Endothelial cell of hepatic sinusoid (primary cell): ENCODE measurements at regions not wholly inside any gene's neighbourhood (a gene's known extent, or its start where the extent isn't known, plus 50 kb on each side); places are given as distances from the start of the nearest gene placed in this dataset.
"Not testable (repeated sequence)": the region's sequence is repeated elsewhere in the genome, so short reads cannot be mapped to it uniquely, and the experiment has no call there.

Experiments
- in situ Hi-C: cut with HindIII; loops from 2 replicates; pipeline ENCODE4 v1.10.0; 2017; ENCODE audit warnings: low sequenced_read_pairs

DNA sequence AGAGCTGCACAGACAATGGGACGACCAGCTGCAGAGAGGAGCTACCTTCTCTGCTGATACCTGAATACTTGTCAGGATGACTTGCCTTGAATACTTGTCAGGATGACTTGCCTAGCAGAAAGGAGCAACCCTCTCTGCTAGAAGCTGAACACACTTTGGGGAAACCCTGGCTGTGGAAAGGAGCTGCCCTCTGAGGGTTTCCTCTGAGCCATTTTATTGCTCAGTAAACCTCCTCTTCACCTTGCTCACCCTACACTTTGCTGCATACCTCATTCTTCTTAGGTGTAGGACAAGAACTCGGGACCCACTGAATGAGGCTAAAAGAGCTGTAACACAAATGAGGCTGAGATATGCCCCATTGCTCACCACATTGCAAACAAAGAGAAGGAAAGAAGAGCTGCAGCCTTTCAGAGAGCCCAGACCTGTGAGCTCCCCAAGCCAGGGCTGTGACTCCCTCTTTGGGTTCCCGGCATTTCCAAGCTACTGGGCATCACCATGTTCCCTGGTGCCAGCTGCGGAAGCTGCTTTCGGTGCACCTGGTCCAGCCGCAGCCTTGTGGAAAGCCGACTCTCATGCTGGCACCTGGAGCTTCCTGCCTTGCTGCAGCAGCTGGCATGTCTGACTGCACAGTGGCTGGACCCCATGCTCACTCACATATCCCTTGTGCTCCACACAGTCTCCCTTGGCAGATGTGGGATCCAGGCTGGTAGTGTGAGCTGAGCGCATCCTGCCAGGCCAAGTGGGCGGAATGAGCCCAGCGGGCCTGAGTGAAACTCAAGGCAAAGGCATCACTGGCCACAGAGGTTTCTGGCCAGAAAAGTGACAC is 106.7 kb upstream of the AHI1 start:
- in situ Hi-C loops: no loop called here

DNA sequence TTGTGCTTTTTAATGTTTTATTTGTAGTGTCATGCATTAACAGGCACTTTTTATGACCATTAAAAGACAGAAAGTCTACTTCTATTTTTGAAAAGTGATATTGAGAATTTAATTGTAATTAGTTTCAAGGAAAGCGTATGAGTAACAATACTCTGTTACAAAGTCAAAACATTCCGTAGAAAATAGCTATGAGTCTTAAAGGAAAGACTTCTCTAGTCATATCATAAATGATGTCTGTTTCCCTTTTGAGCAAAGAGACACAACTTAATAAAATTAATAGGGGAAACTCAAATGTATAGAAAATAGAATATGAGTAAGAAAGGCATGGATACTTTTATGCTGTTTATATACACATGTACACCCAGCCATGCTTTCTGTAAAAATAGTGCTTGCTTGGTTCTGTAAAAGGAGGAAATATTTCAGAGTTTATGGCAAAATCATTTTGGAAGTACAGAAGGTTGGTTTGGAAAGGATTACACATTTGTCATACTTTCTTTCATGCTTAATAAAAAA is 107.8 kb upstream of the AHI1 start:
- in situ Hi-C loops: no loop called here

DNA sequence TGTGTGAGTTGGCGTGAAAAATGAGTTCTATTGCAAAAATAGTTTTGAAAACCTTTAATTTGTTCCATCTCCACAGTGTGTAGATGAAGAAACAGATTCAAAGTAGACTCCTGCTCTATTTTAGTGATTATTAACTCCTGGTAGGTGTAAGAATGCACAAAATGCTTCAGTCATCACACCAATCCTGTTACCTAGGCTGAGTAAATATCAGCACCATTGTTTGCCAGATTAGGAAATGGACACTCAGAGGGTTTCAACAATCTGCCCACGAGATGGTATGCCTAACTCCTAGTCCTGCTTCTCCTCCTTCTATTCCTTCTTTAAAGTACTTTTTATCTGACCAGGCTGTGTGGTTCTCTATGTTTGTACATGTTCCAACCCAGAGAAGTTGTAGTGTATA is 108.9 kb upstream of the AHI1 start:
- in situ Hi-C loops: no loop called here

DNA sequence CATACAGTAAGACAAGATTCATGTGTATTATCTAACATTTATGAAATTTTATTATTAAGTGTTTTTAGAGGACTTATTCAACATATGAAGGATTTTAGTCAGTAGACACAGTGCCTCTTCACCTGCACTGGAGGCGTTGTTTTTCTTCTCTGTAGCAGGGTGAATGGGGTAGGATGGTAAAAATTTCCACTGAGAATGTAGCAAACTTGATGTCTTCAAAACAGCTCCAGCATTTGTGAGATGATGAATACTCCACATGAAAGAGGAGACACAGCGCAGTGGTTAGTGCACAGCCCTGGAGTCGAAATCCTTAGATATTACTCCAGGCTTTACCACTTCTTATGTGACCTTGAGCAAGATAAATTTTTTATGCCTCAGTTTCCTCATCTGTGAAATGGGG is 110.5 kb upstream of the AHI1 start:
- in situ Hi-C loops: no loop called here

DNA sequence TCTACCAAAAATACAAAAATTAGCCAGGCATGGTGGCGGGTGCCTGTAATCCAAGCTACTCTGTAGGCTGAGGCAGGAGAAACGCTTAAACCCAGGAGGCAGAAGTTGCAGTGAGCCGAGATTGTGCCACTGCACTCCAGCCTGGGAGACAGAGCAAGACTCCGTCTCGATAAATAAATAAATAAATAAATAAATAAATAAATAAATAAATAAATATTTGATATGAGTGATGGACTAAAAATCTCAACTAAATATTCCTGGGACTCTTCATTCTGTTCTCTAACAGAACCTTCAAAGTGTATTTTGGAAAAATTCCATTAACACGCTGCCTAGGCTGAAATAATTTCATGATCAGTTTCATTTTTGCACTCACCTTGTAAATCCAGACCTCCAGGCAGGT is 112.7 kb upstream of the AHI1 start:
- in situ Hi-C loops: not testable (repeated sequence)

DNA sequence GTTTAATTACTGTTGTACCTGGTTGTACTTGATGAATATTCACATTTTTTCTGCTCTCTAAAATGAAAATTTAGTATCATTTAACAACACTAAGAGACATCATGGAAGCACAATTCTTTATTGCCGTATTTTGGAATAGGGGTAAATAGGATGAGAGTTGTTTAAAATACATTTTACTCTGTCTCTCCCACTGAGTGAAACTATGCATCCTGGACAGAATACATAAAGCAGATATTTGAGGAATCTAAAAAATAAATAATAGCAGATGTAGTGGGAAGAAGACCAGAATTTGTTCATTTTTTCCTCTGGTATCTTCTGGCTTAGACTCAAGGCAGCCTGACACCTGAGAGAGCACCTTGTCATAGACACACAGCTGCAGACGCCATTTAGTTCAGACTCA is 119.1 kb upstream of the AHI1 start:
- in situ Hi-C loops: no loop called here

DNA sequence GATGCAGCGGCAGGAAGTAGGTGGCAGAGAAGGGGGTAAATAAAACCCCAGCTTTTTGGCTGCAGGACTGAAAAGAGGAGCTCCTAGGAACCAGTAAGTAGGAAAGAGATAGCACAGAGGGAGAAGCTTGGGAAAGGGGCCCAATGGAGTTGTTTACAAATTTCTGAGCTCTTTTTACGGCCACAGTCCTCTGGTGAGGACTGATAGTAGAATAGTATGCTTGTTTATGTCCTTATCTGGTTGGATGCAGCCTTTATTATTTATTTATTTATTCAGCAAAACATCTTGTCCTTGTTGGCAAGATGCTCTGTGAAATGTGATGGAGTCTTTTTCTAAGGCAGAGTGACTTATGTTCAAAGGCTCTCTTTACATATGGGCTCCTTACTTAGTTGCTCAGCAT is 119.7 kb upstream of the AHI1 start:
- in situ Hi-C loops: no loop called here

DNA sequence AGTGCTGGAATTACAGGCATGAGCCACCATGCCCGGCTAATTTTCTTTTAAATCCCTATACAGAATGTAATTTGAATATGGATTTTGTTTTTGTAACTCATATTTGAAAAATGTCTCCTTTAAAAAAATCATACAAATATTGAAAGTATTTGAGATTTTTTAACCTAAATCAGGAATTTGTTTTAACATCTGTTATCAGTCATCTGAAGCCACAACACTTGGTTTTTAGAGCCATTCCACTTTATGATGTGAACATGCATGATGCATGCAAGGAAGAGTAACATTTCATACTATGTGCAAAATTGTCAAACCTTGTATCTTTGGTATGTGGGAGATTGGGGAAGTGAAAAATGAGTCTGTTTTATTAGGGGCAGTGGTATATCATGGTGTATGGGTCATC is 124.5 kb upstream of the AHI1 start:
- in situ Hi-C loops: no loop called here

DNA sequence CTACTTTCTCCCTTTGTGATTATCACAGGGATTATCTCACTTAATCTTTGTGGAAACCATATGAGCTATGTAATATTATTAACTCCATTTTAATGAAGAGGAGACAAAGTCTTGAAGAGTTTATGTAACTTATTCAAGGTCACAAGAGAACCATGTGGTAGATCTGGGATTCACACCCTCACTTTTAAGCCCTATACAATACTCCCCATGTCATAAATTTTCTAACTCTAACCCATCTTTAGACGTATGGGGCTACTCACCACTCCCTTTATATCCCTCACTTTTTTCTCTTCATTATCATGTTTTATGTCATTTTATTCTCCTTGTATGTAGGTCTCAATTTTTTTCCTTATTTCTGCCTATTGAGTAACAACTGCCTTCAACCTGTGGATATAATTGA is 126.4 kb upstream of the AHI1 start:
- in situ Hi-C loops: no loop called here

DNA sequence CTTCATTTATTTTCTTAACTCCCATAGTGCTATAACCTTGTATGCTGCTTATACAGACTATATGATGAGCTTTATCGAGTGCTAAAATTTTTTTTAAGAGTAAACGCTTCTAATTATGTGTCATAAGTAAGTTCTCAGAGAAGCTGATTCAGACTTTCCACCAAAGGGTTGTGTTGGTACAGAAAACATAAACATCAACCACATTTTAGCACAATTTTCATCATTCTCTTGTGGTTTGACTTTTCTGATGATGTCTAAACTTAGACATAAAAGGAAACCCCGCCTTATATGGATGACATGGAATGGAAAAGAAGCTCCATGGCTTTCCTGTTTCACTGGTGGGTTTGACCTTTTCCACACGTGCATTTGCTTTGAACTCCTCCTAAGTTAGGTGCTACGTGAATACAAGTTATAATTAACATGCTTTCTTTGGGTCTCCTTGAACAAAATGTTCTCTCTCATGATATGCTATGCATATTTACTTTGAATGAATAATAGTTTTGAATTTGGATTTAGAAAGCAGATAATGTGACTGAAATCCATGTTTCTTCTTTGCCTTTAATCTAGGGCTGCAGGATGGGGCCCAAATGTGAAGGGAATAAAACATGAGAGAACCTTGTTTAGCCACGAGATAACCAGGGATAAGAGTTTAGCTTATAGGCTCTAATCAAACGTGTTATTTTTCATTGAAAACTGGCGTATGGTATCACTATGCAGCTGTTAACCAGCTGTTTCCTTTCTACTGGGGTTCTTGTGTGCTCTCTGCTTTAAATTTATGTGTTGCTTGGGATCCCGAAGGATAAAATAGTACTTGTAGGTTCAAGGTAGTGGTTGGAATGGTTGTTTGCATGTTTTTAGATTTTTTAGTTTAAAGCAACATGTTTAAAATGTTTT is 127.1 kb upstream of the AHI1 start:
- in situ Hi-C loops: no loop called here

DNA sequence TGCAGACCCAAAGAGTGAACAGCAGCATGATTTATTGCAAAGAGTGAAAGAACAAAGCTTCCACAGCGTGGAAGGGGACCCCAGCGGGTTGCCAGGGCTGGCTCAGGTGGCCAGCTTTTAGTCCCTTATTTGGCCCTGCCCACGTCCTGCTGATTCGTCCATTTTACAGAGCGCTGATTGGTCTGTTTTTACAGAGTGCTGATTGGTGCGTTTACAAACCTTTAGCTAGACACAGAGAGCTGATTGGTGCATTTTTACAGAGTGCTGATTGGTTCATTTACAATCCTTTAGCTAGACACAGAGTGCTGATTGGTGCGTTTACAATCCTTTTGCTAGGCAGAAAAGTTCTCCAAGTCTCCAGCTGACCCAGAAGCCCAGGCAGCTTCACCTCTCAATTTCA is 128.5 kb upstream of the AHI1 start:
- in situ Hi-C loops: not testable (repeated sequence)

DNA sequence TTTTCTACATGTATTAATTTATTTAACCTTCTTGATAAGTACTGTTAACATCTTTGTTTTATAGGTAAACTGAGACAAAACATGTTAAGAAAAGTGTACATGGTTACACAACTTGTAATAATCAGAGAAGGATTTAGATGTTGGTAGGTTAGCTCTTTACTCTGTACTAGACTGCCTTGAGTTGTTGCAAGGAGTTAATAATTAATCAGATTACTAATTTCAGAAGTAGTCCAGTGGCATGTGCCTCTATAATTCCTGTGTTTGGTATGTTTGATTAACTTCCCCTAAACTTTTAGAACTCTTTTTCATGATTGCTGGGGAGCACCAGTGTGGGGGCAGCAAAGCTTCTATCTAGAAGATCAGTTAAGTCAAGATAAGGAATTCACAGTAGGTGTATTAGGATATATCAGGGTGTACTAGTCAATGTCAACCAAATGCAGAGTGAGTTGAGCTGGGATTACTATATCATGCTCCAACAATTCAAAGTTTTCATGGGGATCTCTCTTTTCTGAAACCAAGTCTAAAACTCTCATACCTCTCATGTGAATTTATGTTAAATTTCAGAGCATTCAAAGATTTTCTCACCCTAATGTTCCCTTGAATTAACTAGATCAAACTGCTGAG is 129.7 kb upstream of the AHI1 start:
- in situ Hi-C loops: no loop called here

DNA sequence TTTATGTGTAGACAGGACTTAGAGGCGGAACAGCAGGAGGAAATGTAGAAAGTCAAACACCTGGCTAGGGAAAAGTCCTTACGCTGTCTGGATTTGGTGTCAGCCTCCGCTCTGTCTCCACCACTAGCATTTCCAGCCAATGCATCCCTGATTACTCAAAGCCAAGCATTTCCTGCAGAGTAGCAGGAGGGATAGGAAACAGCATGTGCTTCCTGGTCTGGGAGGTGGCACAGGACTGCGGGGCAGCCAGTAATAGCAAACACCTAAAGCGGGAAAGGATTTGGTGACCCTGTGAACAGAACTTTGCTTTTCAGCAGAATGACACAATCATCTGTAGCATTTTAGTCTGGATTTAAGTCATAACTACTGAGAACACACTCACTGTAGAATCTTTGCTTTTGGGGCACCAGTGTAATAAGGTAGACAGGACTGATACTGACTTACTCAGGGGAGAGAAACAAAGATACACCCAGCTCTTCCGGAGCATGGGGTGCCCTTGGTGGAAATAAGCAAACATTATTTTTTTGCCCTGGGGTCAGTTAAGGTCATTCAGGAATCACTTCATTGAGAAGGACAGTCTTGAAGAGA is 133.3 kb upstream of the AHI1 start:
- in situ Hi-C loops: no loop called here

DNA sequence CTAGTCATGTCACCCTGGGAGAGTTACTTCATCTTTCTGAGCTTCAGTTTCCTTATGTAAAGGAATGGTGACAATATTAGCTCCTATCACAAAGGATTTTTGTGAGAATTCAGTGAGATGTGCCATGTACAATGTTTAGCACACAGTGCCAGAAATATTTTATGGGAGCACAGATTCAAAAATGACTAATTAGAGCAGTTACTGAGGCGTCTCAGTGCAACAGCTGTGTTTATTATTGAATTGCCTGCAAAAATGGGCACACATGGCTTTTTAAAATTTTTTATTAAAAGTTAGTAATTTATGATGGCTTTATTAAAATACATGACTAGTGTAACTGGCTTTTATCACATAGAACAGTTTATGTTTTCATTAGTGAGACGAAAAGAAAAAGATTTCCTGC is 134.3 kb upstream of the AHI1 start:
- in situ Hi-C loops: no loop called here

DNA sequence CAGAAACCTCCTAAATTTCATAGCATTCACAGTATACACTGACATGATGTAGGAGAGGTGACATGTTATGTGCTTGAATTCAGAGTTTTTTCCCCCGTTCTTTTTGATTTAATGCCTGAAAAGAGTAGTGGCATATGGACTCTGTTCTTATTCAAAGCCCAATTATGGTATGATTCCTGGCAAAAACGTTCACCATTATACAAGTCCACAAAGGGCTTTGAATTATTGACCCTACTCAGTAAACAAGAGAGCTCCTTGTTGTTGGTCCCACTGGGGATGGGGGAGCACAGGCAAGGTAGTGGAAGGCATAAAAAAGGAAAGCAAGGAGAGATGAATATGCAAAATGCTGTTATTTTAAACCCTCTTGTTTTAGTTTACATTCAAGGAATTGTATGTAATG is 136.0 kb upstream of the AHI1 start:
- in situ Hi-C loops: no loop called here

DNA sequence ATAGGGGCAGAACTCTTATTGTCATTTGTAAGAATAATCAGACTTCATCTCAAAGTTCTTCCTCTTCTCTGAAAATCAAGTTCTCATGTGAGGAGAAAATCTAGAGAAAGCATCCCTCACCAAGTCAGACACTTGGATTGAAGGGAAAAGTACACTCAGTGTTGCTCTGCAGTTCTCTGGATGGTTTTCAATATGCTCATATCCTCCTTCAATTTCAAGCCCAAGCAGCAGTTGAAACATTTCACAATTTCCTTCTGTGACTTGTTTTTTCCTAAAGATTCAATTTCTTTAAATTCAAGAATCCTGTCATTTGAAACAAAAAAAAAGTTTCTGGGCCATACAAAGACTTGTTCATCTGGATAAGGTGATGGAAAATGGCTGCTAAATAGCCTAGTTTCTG is 140.2 kb upstream of the AHI1 start:
- in situ Hi-C loops: no loop called here

DNA sequence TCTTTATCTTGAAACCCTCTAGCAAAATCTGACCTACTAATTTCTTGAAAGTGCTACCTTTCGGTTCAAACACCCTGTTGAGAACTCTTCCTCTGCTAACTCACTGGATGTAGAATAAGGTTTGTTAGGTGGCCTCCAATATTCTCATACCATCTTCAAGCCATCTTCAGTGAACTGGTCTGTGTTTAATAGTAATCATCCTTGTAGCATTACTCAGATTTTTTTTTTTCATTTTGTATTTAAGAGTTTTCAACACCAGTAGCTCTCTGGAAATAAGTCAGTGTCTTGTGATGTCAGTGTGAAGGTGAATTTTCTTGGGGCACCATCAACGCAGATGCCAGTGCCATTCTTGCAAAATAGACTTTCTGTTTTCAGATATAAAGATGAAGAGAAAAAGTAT is 140.6 kb upstream of the AHI1 start:
- in situ Hi-C loops: no loop called here

DNA sequence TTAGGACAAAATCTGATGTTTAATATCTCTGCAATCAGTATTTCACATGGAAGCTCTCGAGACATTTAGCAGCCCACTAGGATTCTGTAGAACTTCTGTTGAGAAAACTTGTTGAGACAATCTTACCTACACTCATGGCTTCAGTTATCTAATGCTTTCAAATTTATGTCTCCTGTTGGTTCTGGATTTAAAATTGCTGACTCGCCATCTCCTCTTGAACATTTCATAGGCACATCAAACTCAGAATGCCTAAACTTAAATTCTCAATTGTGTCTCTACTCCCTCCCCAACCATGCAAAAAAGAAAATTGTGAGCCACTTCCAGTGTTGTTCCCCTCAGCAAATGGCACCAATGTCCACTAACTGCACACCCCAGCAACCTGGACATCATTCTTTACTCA is 142.5 kb upstream of the AHI1 start:
- in situ Hi-C loops: no loop called here

DNA sequence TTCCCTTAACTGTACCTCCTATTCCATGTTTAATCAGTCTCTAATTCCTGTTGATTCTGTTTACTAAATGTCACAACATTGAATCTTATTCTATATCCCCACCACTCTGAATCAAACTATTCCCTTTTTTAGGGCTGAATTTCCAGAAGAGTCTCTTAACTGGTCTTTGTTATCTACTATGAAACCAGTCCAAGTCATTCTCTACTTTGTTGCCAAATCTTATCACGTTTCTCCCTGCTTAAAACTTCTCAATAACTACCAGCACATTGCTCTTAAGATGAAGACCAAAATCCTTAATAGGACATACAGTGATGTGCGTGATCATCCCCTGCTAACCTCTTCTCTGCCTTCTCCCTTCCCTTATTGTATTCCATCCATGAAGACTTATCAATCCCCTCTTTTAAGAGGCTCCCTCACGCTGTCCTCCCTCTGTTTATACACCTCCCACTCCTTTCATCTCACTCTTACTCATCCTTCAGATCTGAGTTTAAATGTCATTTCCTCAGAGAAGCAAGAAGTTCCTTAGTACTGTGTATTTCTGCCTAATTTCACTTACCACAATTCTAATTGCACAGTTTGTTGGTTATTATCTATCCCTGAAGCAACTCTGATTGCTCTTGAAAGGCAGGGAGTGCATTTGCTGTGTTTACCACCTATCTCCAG is 143.0 kb upstream of the AHI1 start:
- in situ Hi-C loops: no loop called here

DNA sequence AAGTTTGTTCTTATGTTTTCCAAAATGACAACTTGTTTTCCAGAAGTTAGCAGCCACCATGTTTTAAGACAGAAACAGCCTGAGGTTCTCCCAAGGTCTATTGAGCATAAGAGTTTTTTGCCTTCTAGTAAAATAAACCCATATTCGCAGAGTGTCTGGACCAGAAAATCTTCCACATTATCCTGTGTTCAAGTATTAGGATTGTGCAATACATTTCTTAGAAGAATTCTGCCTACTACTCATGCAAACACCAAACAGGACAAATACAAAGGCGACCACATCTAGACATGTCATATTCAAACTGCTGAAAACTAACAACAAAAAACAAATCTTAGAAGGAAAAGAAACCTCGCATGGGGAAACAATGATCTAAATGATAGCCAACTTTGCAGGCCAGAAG is 145.4 kb upstream of the AHI1 start:
- in situ Hi-C loops: no loop called here

DNA sequence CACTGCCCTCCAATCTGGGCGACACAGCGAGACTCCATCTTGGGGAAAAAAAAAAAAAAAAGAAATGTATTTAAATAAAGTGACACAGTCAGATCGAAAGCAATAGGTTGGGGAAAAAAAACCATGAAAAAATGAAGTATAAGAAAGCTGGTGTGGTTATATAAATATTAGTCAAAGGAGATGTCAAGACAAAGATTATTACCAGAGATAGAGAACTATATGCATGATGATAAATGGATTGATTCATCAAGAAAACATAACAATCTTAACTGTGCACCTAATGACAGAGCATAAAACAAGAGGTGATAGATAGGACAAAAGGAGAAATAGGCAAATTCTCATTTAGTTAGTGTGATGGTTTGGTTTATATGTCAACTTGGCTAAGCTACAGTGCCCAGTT is 146.9 kb upstream of the AHI1 start:
- in situ Hi-C loops: no loop called here
